ENCODE measurements at regions not wholly inside any gene's neighbourhood (a gene's known extent, or its start where the extent isn't known, plus 50 kb on each side); places are given as distances from the start of the nearest gene placed in this dataset.

- ATAC-seq (peak; percentile 24 to 62 (median 42)), DNase-seq (no peak)
- WGBS (ENCODE audit: insufficient coverage, low coverage, low lambda C conversion rate, missing lambda C conversion rate) = 44% methylated on average over 1 of the region's 1 CpG
- no peak overlapping the region for H3K4me3 ChIP-seq
- H3K27me3 ChIP-seq = no peaks in the 10 kb centered on the region
- H3K4me1 ChIP-seq = no peaks in the 10 kb centered on the region
- H3K27ac ChIP-seq = no peak overlapping the region
- no peak for TF ChIP-seq POLR2A (IDR thresholded peaks at IDR 0.05)
- no peak for TF ChIP-seq CTCF (IDR thresholded peaks at IDR 0.05)
- H3K9me3 ChIP-seq = no peaks in the 10 kb centered on the region
- H3K36me3 ChIP-seq = no peaks in the 10 kb centered on the region
- intact Hi-C loops (cut with DNase I) = no loop called here
Observed at GRCh38 chr12:60437297-60437696, 841.5 kb downstream of the SLC16A7 start.

- no peaks in the 10 kb centered on the region for H3K27me3 ChIP-seq
- no peaks in the 10 kb centered on the region for H3K36me3 ChIP-seq
- DNase-seq (no peak), ATAC-seq (no peak)
- intact Hi-C loops (cut with DNase I) = no loop called here
- no peak for TF ChIP-seq CTCF (IDR thresholded peaks at IDR 0.05)
- no peak for TF ChIP-seq POLR2A (IDR thresholded peaks at IDR 0.05)
- H3K27ac ChIP-seq = no peak overlapping the region
- H3K4me3 ChIP-seq = no peak overlapping the region
- H3K4me1 ChIP-seq = no peaks in the 10 kb centered on the region
- no peaks in the 10 kb centered on the region for H3K9me3 ChIP-seq
- 42% methylated on average over 4 of the region's 4 CpGs for WGBS (ENCODE audit: insufficient coverage, low coverage, low lambda C conversion rate, missing lambda C conversion rate)
Observed at GRCh38 chr12:60441577-60441976, 845.7 kb downstream of the SLC16A7 start.

- intact Hi-C loops (cut with DNase I) = no loop called here
Observed at GRCh38 chr12:60451457-60451856, 855.6 kb downstream of the SLC16A7 start.

GRCh38 chr12:60465060-60465459 lies 869.2 kb downstream of the SLC16A7 start:
- Histone ChIP-seq H3K4me3 (no peak overlapping the region), H3K27me3 (no peaks in the 10 kb centered on the region), H3K4me1 (no peaks in the 10 kb centered on the region), H3K9me3 (no peaks in the 10 kb centered on the region), H3K36me3 (no peaks in the 10 kb centered on the region), H3K27ac (no peak overlapping the region)
- TF ChIP-seq CTCF (IDR thresholded peaks at IDR 0.05) (no peak), POLR2A (IDR thresholded peaks at IDR 0.05) (no peak)
- DNase-seq (no peak), ATAC-seq (no peak)
- intact Hi-C loops (cut with DNase I) = no loop called here

More at GRCh38 chr12:60451457-60451856, 855.6 kb downstream of the SLC16A7 start:
- H3K9me3 ChIP-seq = no peaks in the 10 kb centered on the region
- peak in 1 of 4 donors; percentile 97 for ATAC-seq
- no peaks in the 10 kb centered on the region for H3K36me3 ChIP-seq
- H3K4me1 ChIP-seq = no peaks in the 10 kb centered on the region
- no peaks in the 10 kb centered on the region for H3K27me3 ChIP-seq
- no peak overlapping the region for H3K4me3 ChIP-seq
- TF ChIP-seq CTCF (IDR thresholded peaks at IDR 0.05) = no peak
- H3K27ac ChIP-seq = no peak overlapping the region
- no peak for DNase-seq

- no peaks in the 10 kb centered on the region for H3K36me3 ChIP-seq
- intact Hi-C loops (cut with DNase I) = no loop called here
- no peaks in the 10 kb centered on the region for H3K4me1 ChIP-seq
- no peak overlapping the region for H3K27ac ChIP-seq
- TF ChIP-seq POLR2A (IDR thresholded peaks at IDR 0.05) = no peak
- no peak for TF ChIP-seq CTCF (IDR thresholded peaks at IDR 0.05)
- WGBS (ENCODE audit: insufficient coverage, low coverage, low lambda C conversion rate, missing lambda C conversion rate) = 87% methylated on average over 5 of the region's 5 CpGs
- no peaks in the 10 kb centered on the region for H3K9me3 ChIP-seq
- DNase-seq (no peak), ATAC-seq (no peak)
- H3K4me3 ChIP-seq = no peak overlapping the region
- H3K27me3 ChIP-seq = no peaks in the 10 kb centered on the region
Observed at GRCh38 chr12:60468546-60468945, 872.7 kb downstream of the SLC16A7 start.

Data from right lobe of liver (tissue), 6 donors.